Activated T-helper 17 cell treated with anti-CD3 and anti-CD28 coated beads, Interleukin-2, amount 50 U/mL, for 72 hours (primary cell): ENCODE measurements at regions not wholly inside any gene's neighbourhood (a gene's known extent, or its start where the extent isn't known, plus 50 kb on each side); places are given as distances from the start of the nearest gene placed in this dataset.

Experiments used
- ATAC-seq: fragments of 150-1000 bp; cut with Tn5 transposase; replicated peaks from 2 replicates; pipeline ENCODE4 v1.10.0; 2021; ENCODE audit warnings: mild to moderate bottlenecking, moderate library complexity
- H3K27ac Mint-ChIP-seq: one replicate; pipeline ENCODE4 v1.8.0; 2022; ENCODE audit warnings: mixed read lengths
- H3K27me3 Mint-ChIP-seq: one replicate; pipeline ENCODE4 v1.8.0; 2022; ENCODE audit warnings: mixed read lengths
- H3K36me3 Mint-ChIP-seq: one replicate; pipeline ENCODE4 v1.8.0; 2022; ENCODE audit warnings: low read depth, mild to moderate bottlenecking, mixed read lengths
- H3K4me1 Mint-ChIP-seq: one replicate; pipeline ENCODE4 v1.8.0; 2022; ENCODE audit warnings: mixed read lengths
- H3K4me3 Mint-ChIP-seq: one replicate; pipeline ENCODE4 v1.8.0; 2022; ENCODE audit warnings: mild to moderate bottlenecking, mixed read lengths
- H3K9me3 Mint-ChIP-seq: one replicate; pipeline ENCODE4 v1.8.0; 2022; ENCODE audit warnings: mixed read lengths

- Mint-ChIP-seq H3K4me3 (no peak overlapping the region), H3K9me3 (peaks cover under 1% of the 10 kb centered on the region), H3K27ac (no peak overlapping the region), H3K27me3 (peaks cover 13% of the 10 kb centered on the region), H3K4me1 (no peaks in the 10 kb centered on the region), H3K36me3 (no peaks in the 10 kb centered on the region)
- no peak for ATAC-seq
Measured at GRCh38 chr6:152874267-152874666, 108.6 kb downstream of the FBXO5 start.

GRCh38 chr6:152874846-152875568, 107.8 kb downstream of the FBXO5 start:
- H3K9me3 Mint-ChIP-seq: peaks cover 8% of the 10 kb centered on the region
- H3K27ac Mint-ChIP-seq: no peak overlapping the region
- no peaks in the 10 kb centered on the region for H3K36me3 Mint-ChIP-seq
- no peak overlapping the region for H3K4me3 Mint-ChIP-seq
- peaks cover 20% of the 10 kb centered on the region for H3K27me3 Mint-ChIP-seq
- ATAC-seq: no peak
- H3K4me1 Mint-ChIP-seq: no peaks in the 10 kb centered on the region

- H3K4me1 Mint-ChIP-seq: no peaks in the 10 kb centered on the region
- ATAC-seq: no peak
- peaks cover 23% of the 10 kb centered on the region for H3K27me3 Mint-ChIP-seq
- H3K27ac Mint-ChIP-seq: no peak overlapping the region
- H3K36me3 Mint-ChIP-seq: no peaks in the 10 kb centered on the region
- peaks cover 9% of the 10 kb centered on the region for H3K9me3 Mint-ChIP-seq
- H3K4me3 Mint-ChIP-seq: no peak overlapping the region
Measured at GRCh38 chr6:152879681-152880080, 103.2 kb downstream of the FBXO5 start.

- no peaks in the 10 kb centered on the region for H3K9me3 Mint-ChIP-seq
- peaks cover 30% of the 10 kb centered on the region for H3K27me3 Mint-ChIP-seq
- ATAC-seq: no peak
- H3K36me3 Mint-ChIP-seq: no peaks in the 10 kb centered on the region
- no peak overlapping the region for H3K27ac Mint-ChIP-seq
- no peak overlapping the region for H3K4me3 Mint-ChIP-seq
- H3K4me1 Mint-ChIP-seq: peaks cover 5% of the 10 kb centered on the region
Measured at GRCh38 chr6:152893187-152893586, 89.7 kb downstream of the FBXO5 start.

- ATAC-seq: no peak
- Mint-ChIP-seq H3K27me3 (peaks cover 23% of the 10 kb centered on the region), H3K36me3 (no peaks in the 10 kb centered on the region), H3K4me3 (no peak overlapping the region), H3K4me1 (peaks cover 5% of the 10 kb centered on the region), H3K27ac (no peak overlapping the region), H3K9me3 (no peaks in the 10 kb centered on the region)
Measured at GRCh38 chr6:152896923-152897322, 85.9 kb downstream of the FBXO5 start.

- peaks cover 24% of the 10 kb centered on the region for H3K27me3 Mint-ChIP-seq
- no peaks in the 10 kb centered on the region for H3K9me3 Mint-ChIP-seq
- peak; percentile 65 for ATAC-seq
- no peak overlapping the region for H3K27ac Mint-ChIP-seq
- no peaks in the 10 kb centered on the region for H3K36me3 Mint-ChIP-seq
- no peak overlapping the region for H3K4me3 Mint-ChIP-seq
- peaks cover 5% of the 10 kb centered on the region for H3K4me1 Mint-ChIP-seq
Measured at GRCh38 chr6:152897807-152898399, 84.9 kb downstream of the FBXO5 start.

- H3K27me3 Mint-ChIP-seq: peaks cover 4% of the 10 kb centered on the region
- H3K4me3 Mint-ChIP-seq: no peak overlapping the region
- no peaks in the 10 kb centered on the region for H3K36me3 Mint-ChIP-seq
- H3K4me1 Mint-ChIP-seq: no peaks in the 10 kb centered on the region
- no peaks in the 10 kb centered on the region for H3K9me3 Mint-ChIP-seq
- no peak overlapping the region for H3K27ac Mint-ChIP-seq
- ATAC-seq: no peak
Measured at GRCh38 chr6:152904678-152905077, 78.2 kb downstream of the FBXO5 start.

GRCh38 chr6:152905551-152906299, 77.1 kb downstream of the FBXO5 start:
- Mint-ChIP-seq H3K36me3 (no peaks in the 10 kb centered on the region), H3K4me1 (no peaks in the 10 kb centered on the region), H3K9me3 (no peaks in the 10 kb centered on the region), H3K27me3 (peaks cover 4% of the 10 kb centered on the region), H3K4me3 (no peak overlapping the region), H3K27ac (no peak overlapping the region)
- ATAC-seq: no peak

GRCh38 chr6:152909241-152909640, 73.6 kb downstream of the FBXO5 start:
- Mint-ChIP-seq H3K9me3 (peaks cover 9% of the 10 kb centered on the region), H3K27ac (no peak overlapping the region), H3K27me3 (peaks cover 12% of the 10 kb centered on the region), H3K4me1 (no peaks in the 10 kb centered on the region), H3K4me3 (no peak overlapping the region), H3K36me3 (no peaks in the 10 kb centered on the region)
- no peak for ATAC-seq

GRCh38 chr6:152916035-152916434, 66.8 kb downstream of the FBXO5 start:
- Mint-ChIP-seq H3K9me3 (peaks cover 15% of the 10 kb centered on the region), H3K4me1 (no peaks in the 10 kb centered on the region), H3K27ac (no peak overlapping the region), H3K27me3 (peaks cover 34% of the 10 kb centered on the region), H3K4me3 (no peak overlapping the region), H3K36me3 (no peaks in the 10 kb centered on the region)
- ATAC-seq: no peak

GRCh38 chr6:152918991-152919390, 63.9 kb downstream of the FBXO5 start:
- H3K4me3 Mint-ChIP-seq: no peak overlapping the region
- peaks cover 8% of the 10 kb centered on the region for H3K9me3 Mint-ChIP-seq
- no peaks in the 10 kb centered on the region for H3K36me3 Mint-ChIP-seq
- H3K4me1 Mint-ChIP-seq: no peaks in the 10 kb centered on the region
- ATAC-seq: no peak
- H3K27ac Mint-ChIP-seq: no peak overlapping the region
- peaks cover 31% of the 10 kb centered on the region for H3K27me3 Mint-ChIP-seq

GRCh38 chr6:152920016-152920415, 62.8 kb downstream of the FBXO5 start:
- no peak for ATAC-seq
- no peak overlapping the region for H3K4me3 Mint-ChIP-seq
- peaks cover 27% of the 10 kb centered on the region for H3K27me3 Mint-ChIP-seq
- no peaks in the 10 kb centered on the region for H3K4me1 Mint-ChIP-seq
- no peaks in the 10 kb centered on the region for H3K9me3 Mint-ChIP-seq
- no peak overlapping the region for H3K27ac Mint-ChIP-seq
- no peaks in the 10 kb centered on the region for H3K36me3 Mint-ChIP-seq
